ENCODE measurements at regions not wholly inside any gene's neighbourhood (a gene's known extent, or its start where the extent isn't known, plus 50 kb on each side); places are given as distances from the start of the nearest gene placed in this dataset.

DNA sequence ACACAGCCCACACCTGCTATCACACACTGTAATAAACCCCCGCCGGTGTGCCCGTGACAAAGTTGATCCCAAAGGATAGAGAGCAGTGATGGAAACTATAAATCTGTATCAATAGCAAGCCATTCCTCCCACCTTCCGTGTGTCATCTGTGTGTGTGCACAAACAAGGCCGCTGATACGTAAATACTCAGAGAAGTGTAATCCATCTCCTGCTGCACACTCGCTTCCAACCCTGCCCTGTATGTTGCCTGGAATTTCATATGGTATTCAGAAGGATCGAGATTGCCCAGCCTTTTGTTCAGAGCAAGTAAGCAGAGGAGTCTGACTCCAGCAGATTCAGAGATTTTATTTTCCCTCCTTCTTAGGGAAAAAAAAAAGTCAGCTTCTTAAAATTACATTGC is 581.1 kb upstream of the ZFHX3 start:
- no peaks in the 10 kb centered on the region for H3K27me3 ChIP-seq (ENCODE audit: control insufficient read depth in 2 of 2, insufficient read depth in 1 of 2, low read length in 1 of 2)
- no peak for DNase-seq (ENCODE audit: low read depth in 6 of 9, low spot score in 9 of 9)
- 95% methylated on average over 8 of the region's 8 CpGs for WGBS
- H3K36me3 ChIP-seq (ENCODE audit: control insufficient read depth in 2 of 2, insufficient read depth in 2 of 2, low read length in 1 of 2): no peaks in the 10 kb centered on the region
- H3K9me3 ChIP-seq (ENCODE audit: control insufficient read depth in 2 of 2, insufficient read depth in 1 of 2, low read length in 1 of 2): no peaks in the 10 kb centered on the region
- no peaks in the 10 kb centered on the region for H3K4me1 ChIP-seq (ENCODE audit: control insufficient read depth in 2 of 2, insufficient read depth in 2 of 2, low read length in 2 of 2)
- H3K4me3 ChIP-seq (ENCODE audit: low read length in 2 of 2): no peak overlapping the region
- no peak overlapping the region for H3K27ac ChIP-seq (ENCODE audit: low read depth in 1 of 2, low read length in 1 of 2)

DNA sequence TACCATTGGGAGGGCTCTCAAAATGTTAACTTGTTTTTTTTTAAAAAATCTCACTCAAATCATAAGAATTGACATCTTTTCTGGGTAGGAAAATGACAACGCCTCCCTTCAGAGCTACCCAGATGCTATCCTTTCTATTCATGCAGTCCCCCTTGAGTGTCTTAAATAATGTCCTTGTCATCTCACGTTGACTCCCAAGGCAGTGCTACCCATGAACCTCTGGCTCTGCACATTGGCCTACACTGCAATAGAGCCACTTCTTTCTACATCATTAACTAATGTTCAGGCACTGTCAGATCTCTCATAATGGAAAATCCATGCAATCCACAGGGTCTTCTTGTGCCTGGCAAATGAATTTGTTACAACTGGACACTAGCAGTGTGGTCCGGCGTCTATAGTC is 569.8 kb upstream of the ZFHX3 start:
- Histone ChIP-seq H3K9me3 (ENCODE audit: control insufficient read depth in 2 of 2, insufficient read depth in 1 of 2, low read length in 1 of 2) (no peaks in the 10 kb centered on the region), H3K36me3 (ENCODE audit: control insufficient read depth in 2 of 2, insufficient read depth in 2 of 2, low read length in 1 of 2) (no peaks in the 10 kb centered on the region), H3K27me3 (ENCODE audit: control insufficient read depth in 2 of 2, insufficient read depth in 1 of 2, low read length in 1 of 2) (peaks cover 0 to 3% of the 10 kb centered on the region in 2 donors), H3K4me3 (ENCODE audit: low read length in 2 of 2) (no peak overlapping the region), H3K4me1 (ENCODE audit: control insufficient read depth in 2 of 2, insufficient read depth in 2 of 2, low read length in 2 of 2) (no peaks in the 10 kb centered on the region), H3K27ac (ENCODE audit: low read depth in 1 of 2, low read length in 1 of 2) (no peak overlapping the region)
- DNase-seq (ENCODE audit: low read depth in 6 of 9, low spot score in 9 of 9): no peak
- 93% methylated on average over 4 of the region's 4 CpGs for WGBS

DNA sequence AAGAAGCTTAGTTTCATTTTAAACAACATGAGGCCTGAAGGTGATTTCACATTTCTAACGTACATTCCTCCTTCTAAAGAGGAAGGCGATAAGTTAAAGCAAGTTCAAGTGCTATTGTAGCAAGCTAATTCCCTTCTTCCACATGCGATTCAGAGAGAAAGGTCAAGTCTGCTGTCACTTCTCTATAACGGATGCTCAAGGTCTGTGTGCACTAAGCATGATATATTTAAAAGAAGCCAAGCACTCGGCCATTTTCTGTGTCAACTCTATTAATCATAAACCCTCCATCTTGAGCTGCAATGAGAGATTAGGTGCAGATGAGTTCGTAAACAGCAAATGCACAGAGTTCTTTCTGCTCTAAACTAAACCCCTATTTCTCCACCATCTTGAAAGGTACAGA is 568.8 kb upstream of the ZFHX3 start:
- no peak overlapping the region for H3K4me3 ChIP-seq (ENCODE audit: low read length in 2 of 2)
- 89% methylated on average over 6 of the region's 6 CpGs for WGBS
- no peaks in the 10 kb centered on the region for H3K36me3 ChIP-seq (ENCODE audit: control insufficient read depth in 2 of 2, insufficient read depth in 2 of 2, low read length in 1 of 2)
- no peaks in the 10 kb centered on the region for H3K4me1 ChIP-seq (ENCODE audit: control insufficient read depth in 2 of 2, insufficient read depth in 2 of 2, low read length in 2 of 2)
- H3K27me3 ChIP-seq (ENCODE audit: control insufficient read depth in 2 of 2, insufficient read depth in 1 of 2, low read length in 1 of 2): peaks cover 2 to 3% of the 10 kb centered on the region in 2 donors
- DNase-seq (ENCODE audit: low read depth in 6 of 9, low spot score in 9 of 9): no peak
- no peak overlapping the region for H3K27ac ChIP-seq (ENCODE audit: low read depth in 1 of 2, low read length in 1 of 2)
- no peaks in the 10 kb centered on the region for H3K9me3 ChIP-seq (ENCODE audit: control insufficient read depth in 2 of 2, insufficient read depth in 1 of 2, low read length in 1 of 2)

DNA sequence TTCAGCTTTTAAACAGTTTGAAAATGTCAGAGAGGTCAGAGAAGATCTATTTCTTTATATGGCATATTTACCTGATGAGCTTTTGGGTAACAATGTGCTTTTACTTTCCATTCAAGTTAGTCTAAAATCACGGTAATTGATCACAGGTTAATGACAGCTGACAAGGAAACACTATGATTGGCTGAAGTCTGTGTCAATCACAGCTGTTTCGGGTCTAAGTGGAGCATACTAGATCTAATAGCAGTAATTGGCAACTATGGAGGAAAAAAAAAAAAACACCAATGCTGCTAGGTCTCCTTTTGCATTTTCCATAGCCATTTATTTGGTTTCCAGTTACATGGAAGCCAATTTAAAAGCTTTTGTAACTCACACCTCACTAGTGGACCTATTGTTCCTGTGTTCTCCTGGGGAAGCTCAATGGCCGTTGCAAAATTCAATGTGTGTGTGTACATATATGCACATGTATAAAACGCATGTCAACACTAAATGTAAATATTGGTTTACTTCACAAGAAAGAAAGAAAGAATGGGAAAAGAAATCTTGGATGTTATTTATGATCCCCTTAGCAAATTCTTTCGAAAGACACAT is 568.3 kb upstream of the ZFHX3 start:
- 92% methylated on average over 5 of the region's 5 CpGs for WGBS

GRCh38 chr16:73615071-73615940 is 567.4 kb upstream of the ZFHX3 start:
- 78% methylated on average over 14 of the region's 14 CpGs for WGBS
- Histone ChIP-seq H3K27ac (ENCODE audit: low read depth in 1 of 2, low read length in 1 of 2) (no peak overlapping the region), H3K4me3 (ENCODE audit: low read length in 2 of 2) (no peak overlapping the region), H3K27me3 (ENCODE audit: control insufficient read depth in 2 of 2, insufficient read depth in 1 of 2, low read length in 1 of 2) (peaks cover 2 to 4% of the 10 kb centered on the region in 2 donors), H3K36me3 (ENCODE audit: control insufficient read depth in 2 of 2, insufficient read depth in 2 of 2, low read length in 1 of 2) (no peaks in the 10 kb centered on the region), H3K9me3 (ENCODE audit: control insufficient read depth in 2 of 2, insufficient read depth in 1 of 2, low read length in 1 of 2) (no peaks in the 10 kb centered on the region), H3K4me1 (ENCODE audit: control insufficient read depth in 2 of 2, insufficient read depth in 2 of 2, low read length in 2 of 2) (no peaks in the 10 kb centered on the region)
- DNase-seq (ENCODE audit: low read depth in 6 of 9, low spot score in 9 of 9): no peak

More for the DNA sequence above, 568.3 kb upstream of the ZFHX3 start:
- H3K4me3 ChIP-seq (ENCODE audit: low read length in 2 of 2): no peak overlapping the region
- DNase-seq (ENCODE audit: low read depth in 6 of 9, low spot score in 9 of 9): peak in 1 of 9 donors; percentile 7
- no peaks in the 10 kb centered on the region for H3K4me1 ChIP-seq (ENCODE audit: control insufficient read depth in 2 of 2, insufficient read depth in 2 of 2, low read length in 2 of 2)
- H3K27ac ChIP-seq (ENCODE audit: low read depth in 1 of 2, low read length in 1 of 2): no peak overlapping the region
- H3K9me3 ChIP-seq (ENCODE audit: control insufficient read depth in 2 of 2, insufficient read depth in 1 of 2, low read length in 1 of 2): no peaks in the 10 kb centered on the region
- no peaks in the 10 kb centered on the region for H3K36me3 ChIP-seq (ENCODE audit: control insufficient read depth in 2 of 2, insufficient read depth in 2 of 2, low read length in 1 of 2)
- H3K27me3 ChIP-seq (ENCODE audit: control insufficient read depth in 2 of 2, insufficient read depth in 1 of 2, low read length in 1 of 2): peaks cover 2 to 3% of the 10 kb centered on the region in 2 donors

DNA sequence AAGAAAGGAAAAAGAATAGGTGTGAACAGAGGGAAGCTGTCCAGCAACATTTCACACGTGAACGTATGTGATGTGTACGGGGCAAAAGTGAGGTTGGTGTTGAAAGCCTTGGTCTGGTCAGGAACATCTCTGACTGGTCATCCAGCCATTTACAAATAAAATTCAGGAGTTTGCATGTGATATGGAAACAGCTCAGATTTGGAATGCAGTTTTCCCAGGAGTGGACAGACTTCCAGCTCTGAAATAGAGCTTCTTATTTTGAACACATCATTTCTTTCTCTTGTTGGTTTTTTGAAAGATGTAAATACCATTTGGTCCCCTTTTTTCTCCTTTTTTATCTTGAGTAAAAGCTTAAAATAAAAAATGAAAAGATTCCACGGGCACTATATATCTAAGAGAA is 566.2 kb upstream of the ZFHX3 start:
- H3K27ac ChIP-seq (ENCODE audit: low read depth in 1 of 2, low read length in 1 of 2): no peak overlapping the region
- no peak for DNase-seq (ENCODE audit: low read depth in 6 of 9, low spot score in 9 of 9)
- no peaks in the 10 kb centered on the region for H3K9me3 ChIP-seq (ENCODE audit: control insufficient read depth in 2 of 2, insufficient read depth in 1 of 2, low read length in 1 of 2)
- no peak overlapping the region for H3K4me3 ChIP-seq (ENCODE audit: low read length in 2 of 2)
- WGBS: 92% methylated on average over 4 of the region's 4 CpGs
- H3K4me1 ChIP-seq (ENCODE audit: control insufficient read depth in 2 of 2, insufficient read depth in 2 of 2, low read length in 2 of 2): no peaks in the 10 kb centered on the region
- H3K27me3 ChIP-seq (ENCODE audit: control insufficient read depth in 2 of 2, insufficient read depth in 1 of 2, low read length in 1 of 2): peaks cover 2 to 7% of the 10 kb centered on the region in 2 donors
- H3K36me3 ChIP-seq (ENCODE audit: control insufficient read depth in 2 of 2, insufficient read depth in 2 of 2, low read length in 1 of 2): no peaks in the 10 kb centered on the region

DNA sequence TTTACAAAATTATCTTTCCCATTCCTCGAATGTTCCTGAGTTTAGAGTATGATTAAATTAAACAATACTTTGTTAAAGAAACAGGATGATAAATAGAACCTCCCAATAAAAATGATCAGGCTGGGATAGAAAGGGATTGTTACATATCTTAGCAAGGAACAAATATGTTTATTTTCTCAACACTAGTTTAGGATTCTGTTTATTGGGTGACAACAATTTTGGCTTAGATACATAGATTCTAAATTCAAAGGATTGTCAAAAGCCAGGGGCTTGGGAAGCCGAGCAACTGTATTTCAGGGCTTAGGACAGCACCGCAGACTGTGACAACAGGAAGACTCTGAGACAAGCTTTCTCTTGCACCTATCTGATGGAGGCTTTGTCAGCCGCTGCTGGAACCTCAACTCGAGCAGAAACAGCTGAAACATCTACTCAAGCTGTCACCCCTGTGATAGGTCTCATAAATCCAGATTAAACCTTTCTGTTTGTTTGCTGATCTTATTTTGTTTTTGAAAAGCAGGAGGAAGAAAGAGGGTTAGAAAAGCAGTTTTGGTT is 562.8 kb upstream of the ZFHX3 start:
- Histone ChIP-seq H3K4me1 (ENCODE audit: control insufficient read depth in 2 of 2, insufficient read depth in 2 of 2, low read length in 2 of 2) (no peaks in the 10 kb centered on the region), H3K27me3 (ENCODE audit: control insufficient read depth in 2 of 2, insufficient read depth in 1 of 2, low read length in 1 of 2) (peaks cover 2 to 7% of the 10 kb centered on the region in 2 donors), H3K36me3 (ENCODE audit: control insufficient read depth in 2 of 2, insufficient read depth in 2 of 2, low read length in 1 of 2) (no peaks in the 10 kb centered on the region), H3K4me3 (ENCODE audit: low read length in 2 of 2) (no peak overlapping the region), H3K27ac (ENCODE audit: low read depth in 1 of 2, low read length in 1 of 2) (no peak overlapping the region), H3K9me3 (ENCODE audit: control insufficient read depth in 2 of 2, insufficient read depth in 1 of 2, low read length in 1 of 2) (no peaks in the 10 kb centered on the region)
- DNase-seq (ENCODE audit: low read depth in 6 of 9, low spot score in 9 of 9): no peak
- WGBS: 34% methylated on average over 5 of the region's 5 CpGs

DNA sequence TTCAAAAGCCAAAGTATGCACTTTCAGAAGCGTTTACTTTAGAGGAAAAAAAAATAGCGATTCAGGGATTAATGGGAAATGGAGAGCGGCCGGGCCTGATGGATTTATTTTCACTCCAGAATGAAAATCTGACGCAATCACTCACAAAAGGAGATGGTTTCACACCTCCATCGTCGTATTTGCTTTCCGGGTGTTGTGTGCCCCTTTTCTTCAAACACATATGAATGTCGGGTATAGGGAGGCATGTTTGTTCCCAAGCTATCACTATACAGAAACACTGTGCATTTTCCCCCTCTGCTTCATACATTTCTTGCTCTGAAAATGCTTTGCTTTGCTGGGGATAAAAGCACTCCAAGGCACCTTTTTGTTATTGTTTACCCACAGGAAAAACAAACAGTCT is 562.2 kb upstream of the ZFHX3 start:
- Histone ChIP-seq H3K27ac (ENCODE audit: low read depth in 1 of 2, low read length in 1 of 2) (no peak overlapping the region), H3K36me3 (ENCODE audit: control insufficient read depth in 2 of 2, insufficient read depth in 2 of 2, low read length in 1 of 2) (no peaks in the 10 kb centered on the region), H3K27me3 (ENCODE audit: control insufficient read depth in 2 of 2, insufficient read depth in 1 of 2, low read length in 1 of 2) (peaks cover 2 to 7% of the 10 kb centered on the region in 2 donors), H3K4me3 (ENCODE audit: low read length in 2 of 2) (no peak overlapping the region), H3K4me1 (ENCODE audit: control insufficient read depth in 2 of 2, insufficient read depth in 2 of 2, low read length in 2 of 2) (no peaks in the 10 kb centered on the region), H3K9me3 (ENCODE audit: control insufficient read depth in 2 of 2, insufficient read depth in 1 of 2, low read length in 1 of 2) (no peaks in the 10 kb centered on the region)
- WGBS: 70% methylated on average over 9 of the region's 9 CpGs
- DNase-seq (ENCODE audit: low read depth in 6 of 9, low spot score in 9 of 9): no peak

GRCh38 chr16:73608911-73609310 is 561.0 kb upstream of the ZFHX3 start:
- no peaks in the 10 kb centered on the region for H3K4me1 ChIP-seq (ENCODE audit: control insufficient read depth in 2 of 2, insufficient read depth in 2 of 2, low read length in 2 of 2)

More at GRCh38 chr16:73608911-73609310, 561.0 kb upstream of the ZFHX3 start:
- peaks cover 2 to 7% of the 10 kb centered on the region in 2 donors for H3K27me3 ChIP-seq (ENCODE audit: control insufficient read depth in 2 of 2, insufficient read depth in 1 of 2, low read length in 1 of 2)
- no peaks in the 10 kb centered on the region for H3K36me3 ChIP-seq (ENCODE audit: control insufficient read depth in 2 of 2, insufficient read depth in 2 of 2, low read length in 1 of 2)
- 85% methylated on average over 8 of the region's 8 CpGs for WGBS
- no peak overlapping the region for H3K27ac ChIP-seq (ENCODE audit: low read depth in 1 of 2, low read length in 1 of 2)
- H3K4me3 ChIP-seq (ENCODE audit: low read length in 2 of 2): no peak overlapping the region
- H3K9me3 ChIP-seq (ENCODE audit: control insufficient read depth in 2 of 2, insufficient read depth in 1 of 2, low read length in 1 of 2): no peaks in the 10 kb centered on the region
- no peak for DNase-seq (ENCODE audit: low read depth in 6 of 9, low spot score in 9 of 9)

All from thymus (tissue), 11 donors.